OCI-LY1 (cell line): ENCODE measurements at regions not wholly inside any gene's neighbourhood (a gene's known extent, or its start where the extent isn't known, plus 50 kb on each side); places are given as distances from the start of the nearest gene placed in this dataset.

Source experiments
- CTCF ChIP-seq: fragments of 200-600 bp; sonication (generic), shearing (Covaris generic); IDR thresholded peaks from 2 replicates; pipeline ENCODE4 v1.5.1; 2017; ENCODE audit warnings: mild to moderate bottlenecking, antibody characterized with exemption, low read length, moderate library complexity, mixed read lengths
- EZH2 ChIP-seq: fragments of 200-600 bp; sonication (generic), shearing (Covaris generic); IDR thresholded peaks from 2 replicates; pipeline ENCODE4 v1.8.0; 2017; ENCODE audit warnings: borderline replicate concordance, mixed run types, mild to moderate bottlenecking, antibody characterized with exemption, low read length, moderate library complexity, mixed read lengths

DNA sequence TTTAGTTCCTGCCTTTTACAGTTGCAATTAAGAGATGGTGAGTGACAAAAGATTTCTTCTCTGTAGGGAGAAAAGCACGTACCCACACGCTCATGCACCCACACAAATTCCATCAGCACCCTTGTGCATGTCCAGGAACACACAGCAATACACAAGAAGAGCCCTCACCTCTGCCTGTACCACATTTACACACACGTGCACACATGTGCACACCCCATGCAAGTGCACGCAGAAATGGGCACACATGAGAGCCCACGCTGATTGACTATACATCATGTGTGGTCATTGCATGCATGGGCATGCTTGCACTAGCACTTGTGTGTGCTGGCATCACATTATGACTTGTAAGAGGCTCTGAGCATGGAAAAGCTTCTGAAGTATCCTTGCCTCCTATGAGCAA lies 70.5 kb downstream of the SERPINA3 start:
- TF ChIP-seq CTCF (no peak), EZH2 (no peak)
